Neural crest cell (in vitro differentiated cells): ENCODE measurements at regions not wholly inside any gene's neighbourhood (a gene's known extent, or its start where the extent isn't known, plus 50 kb on each side); places are given as distances from the start of the nearest gene placed in this dataset.

Source experiments
- DNase-seq: peaks from one replicate; pipeline ENCODE4 v3.0.0; 2021; ENCODE audit warnings: low read depth, mixed read lengths, low spot score
- H3K27ac Mint-ChIP-seq: one replicate; pipeline ENCODE4 v1.8.0; 2021; ENCODE audit warnings: mild to moderate bottlenecking, mixed read lengths; ENCODE audit not compliant: unreplicated experiment
- H3K27me3 Mint-ChIP-seq: 2 replicates; pipeline ENCODE4 v1.8.0; 2021; ENCODE audit warnings: low read depth, mild to moderate bottlenecking, mixed read lengths
- H3K36me3 Mint-ChIP-seq: 2 replicates; pipeline ENCODE4 v1.8.0; 2021; ENCODE audit warnings: low read depth, mild to moderate bottlenecking, mixed read lengths
- H3K4me1 Mint-ChIP-seq: 2 replicates; pipeline ENCODE4 v1.8.0; 2021; ENCODE audit warnings: mixed read lengths
- H3K4me3 Mint-ChIP-seq: one replicate; pipeline ENCODE4 v1.8.0; 2021; ENCODE audit warnings: mild to moderate bottlenecking, mixed read lengths
- H3K9me3 Mint-ChIP-seq: 2 replicates; pipeline ENCODE4 v1.8.0; 2021; ENCODE audit warnings: mixed read lengths
- TF ChIP-seq, protein P1 (sequence below): fragments of 200-600 bp; sonication (generic); conservative IDR thresholded peaks from 2 replicates; pipeline ENCODE4 v1.5.0; 2021; ENCODE audit warnings: antibody characterized with exemption, mild to moderate bottlenecking

DNA sequence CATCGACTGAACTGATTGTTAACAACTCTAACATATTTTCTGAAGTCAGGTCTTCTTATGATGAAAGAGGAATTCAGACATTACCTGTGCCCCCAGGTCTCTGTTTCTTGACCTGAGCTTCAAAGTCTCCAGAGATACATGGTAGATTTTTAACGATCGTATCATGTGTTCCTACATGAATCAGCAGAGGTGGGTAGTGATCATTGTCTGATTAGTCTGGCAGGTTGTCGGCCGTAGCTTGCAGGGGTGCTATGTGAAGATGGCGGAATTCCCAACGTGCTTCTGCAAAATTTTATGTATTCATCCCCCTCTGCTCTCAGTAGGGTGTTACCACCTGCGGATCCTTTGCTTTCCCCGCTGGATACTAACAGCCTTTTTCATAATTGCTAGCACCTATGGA, 581.9 kb downstream of the GATA3 start:
- Mint-ChIP-seq H3K27ac (no peak overlapping the region), H3K9me3 (no peaks in the 10 kb centered on the region), H3K27me3 (no peaks in the 10 kb centered on the region), H3K36me3 (no peaks in the 10 kb centered on the region), H3K4me1 (no peaks in the 10 kb centered on the region), H3K4me3 (no peak overlapping the region)
- TF ChIP-seq, protein P1, sequence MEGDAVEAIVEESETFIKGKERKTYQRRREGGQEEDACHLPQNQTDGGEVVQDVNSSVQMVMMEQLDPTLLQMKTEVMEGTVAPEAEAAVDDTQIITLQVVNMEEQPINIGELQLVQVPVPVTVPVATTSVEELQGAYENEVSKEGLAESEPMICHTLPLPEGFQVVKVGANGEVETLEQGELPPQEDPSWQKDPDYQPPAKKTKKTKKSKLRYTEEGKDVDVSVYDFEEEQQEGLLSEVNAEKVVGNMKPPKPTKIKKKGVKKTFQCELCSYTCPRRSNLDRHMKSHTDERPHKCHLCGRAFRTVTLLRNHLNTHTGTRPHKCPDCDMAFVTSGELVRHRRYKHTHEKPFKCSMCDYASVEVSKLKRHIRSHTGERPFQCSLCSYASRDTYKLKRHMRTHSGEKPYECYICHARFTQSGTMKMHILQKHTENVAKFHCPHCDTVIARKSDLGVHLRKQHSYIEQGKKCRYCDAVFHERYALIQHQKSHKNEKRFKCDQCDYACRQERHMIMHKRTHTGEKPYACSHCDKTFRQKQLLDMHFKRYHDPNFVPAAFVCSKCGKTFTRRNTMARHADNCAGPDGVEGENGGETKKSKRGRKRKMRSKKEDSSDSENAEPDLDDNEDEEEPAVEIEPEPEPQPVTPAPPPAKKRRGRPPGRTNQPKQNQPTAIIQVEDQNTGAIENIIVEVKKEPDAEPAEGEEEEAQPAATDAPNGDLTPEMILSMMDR = no peak
- DNase-seq = no peak

DNA sequence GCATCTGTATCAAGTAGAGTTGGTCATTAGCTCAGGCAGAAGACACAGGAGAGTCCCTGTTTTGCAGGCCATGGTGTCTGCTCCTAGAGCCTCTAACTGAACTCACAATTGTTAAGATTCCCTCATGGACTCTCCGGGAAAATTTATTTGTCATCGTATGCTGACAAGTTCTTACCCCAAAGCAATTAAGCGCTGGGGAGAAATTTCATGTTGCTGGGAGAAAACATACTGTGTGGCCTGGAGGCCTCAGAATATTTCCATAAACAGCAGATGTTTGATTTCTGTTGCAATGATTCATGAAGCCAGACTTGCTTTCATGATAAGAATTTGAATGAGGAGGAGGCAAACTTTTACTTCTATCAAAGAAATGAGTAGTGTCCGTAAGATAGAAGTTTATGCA, 583.2 kb downstream of the GATA3 start:
- TF ChIP-seq, protein P1 = no peak
- Mint-ChIP-seq H3K4me1 (no peaks in the 10 kb centered on the region), H3K27me3 (no peaks in the 10 kb centered on the region), H3K36me3 (peaks cover 3% of the 10 kb centered on the region), H3K27ac (no peak overlapping the region), H3K4me3 (no peak overlapping the region), H3K9me3 (peaks cover 3% of the 10 kb centered on the region)
- DNase-seq = no peak

DNA sequence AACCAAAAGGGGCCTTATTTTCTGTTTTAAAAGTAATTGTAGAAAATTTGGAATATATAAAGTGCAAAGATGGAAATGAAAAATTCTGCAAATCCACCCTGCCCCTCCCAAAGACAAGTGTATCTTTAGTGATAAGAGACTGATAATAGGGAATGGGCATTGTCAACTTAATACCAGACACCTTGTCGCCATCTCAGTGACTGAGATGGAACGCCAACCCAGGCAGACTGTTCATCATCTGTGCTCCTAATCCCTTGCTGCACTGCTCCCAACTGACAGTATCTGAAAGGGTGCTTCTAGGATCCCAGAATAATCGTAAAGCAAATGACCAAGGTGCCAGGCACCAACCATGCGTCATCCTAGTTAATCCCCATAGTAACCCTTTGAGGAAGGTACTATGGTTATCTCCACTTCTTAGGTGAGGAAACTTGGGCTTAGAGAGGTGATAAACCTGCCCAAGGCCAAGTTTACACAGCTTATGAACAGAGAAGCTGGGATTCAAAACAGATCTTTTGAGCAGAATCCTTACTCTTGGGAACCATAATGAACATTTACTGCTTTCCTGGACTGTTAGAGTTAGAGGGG, 583.7 kb downstream of the GATA3 start:
- Mint-ChIP-seq H3K27me3 (no peaks in the 10 kb centered on the region), H3K27ac (no peak overlapping the region), H3K36me3 (peaks cover 3% of the 10 kb centered on the region), H3K4me1 (no peaks in the 10 kb centered on the region), H3K4me3 (no peak overlapping the region), H3K9me3 (peaks cover 3% of the 10 kb centered on the region)
- TF ChIP-seq, protein P1 = no peak
- DNase-seq = no peak

DNA sequence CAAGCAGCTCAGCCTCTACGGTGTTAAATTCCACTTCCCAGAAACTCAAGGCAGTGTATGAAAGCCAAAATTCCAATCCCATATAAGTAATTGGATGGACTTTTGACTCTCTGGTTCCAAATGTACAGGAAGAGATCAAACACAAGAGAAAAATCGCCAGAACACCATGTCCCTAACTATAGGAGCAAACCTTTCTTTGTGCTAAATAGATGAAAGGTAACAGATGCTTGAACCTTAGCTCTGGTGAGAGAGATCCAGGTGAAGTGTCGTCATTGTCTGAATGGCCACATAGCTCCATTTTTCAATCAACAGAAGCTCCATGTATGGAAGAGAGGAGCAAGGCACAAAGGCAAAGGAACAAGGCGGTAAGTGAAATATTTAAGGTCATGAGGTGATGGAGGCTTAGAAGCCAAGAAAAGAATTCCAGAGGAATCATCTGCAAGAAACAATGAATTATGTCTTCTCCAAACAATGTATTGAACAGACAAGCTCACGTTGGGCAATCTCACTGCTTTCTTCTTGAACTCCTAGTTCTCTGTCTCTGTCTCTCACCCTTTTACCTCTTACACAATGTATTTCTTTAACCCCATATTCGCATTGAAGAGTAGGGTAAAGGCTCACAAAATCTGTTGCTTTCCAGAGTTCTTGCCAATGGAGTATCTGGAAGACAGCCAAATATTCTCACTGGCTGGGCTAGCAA, 585.1 kb downstream of the GATA3 start:
- DNase-seq = no peak

DNA sequence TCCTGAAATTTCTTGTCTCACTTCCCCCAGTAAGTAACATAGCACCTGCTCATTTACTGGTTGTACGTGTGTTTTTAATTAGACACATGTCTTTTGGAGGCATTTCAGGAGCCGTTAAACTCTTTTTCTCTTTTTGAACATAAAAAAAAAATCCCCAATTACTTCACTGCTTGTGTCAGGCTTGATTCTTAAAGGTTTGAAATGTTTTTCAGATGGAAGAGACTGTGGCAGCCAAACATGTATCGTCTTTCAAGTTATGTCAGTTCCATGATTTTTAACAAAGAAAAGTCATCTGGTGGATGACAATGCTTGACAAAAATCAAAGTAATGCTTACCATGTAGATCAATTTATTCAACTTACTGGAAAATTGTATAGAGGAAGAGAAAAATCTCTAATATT, 585.8 kb downstream of the GATA3 start:
- no peaks in the 10 kb centered on the region for H3K4me1 Mint-ChIP-seq
- no peak for DNase-seq
- H3K27ac Mint-ChIP-seq = no peak overlapping the region
- peaks cover 3% of the 10 kb centered on the region for H3K9me3 Mint-ChIP-seq
- TF ChIP-seq, protein P1 = no peak
- H3K36me3 Mint-ChIP-seq = peaks cover 3% of the 10 kb centered on the region
- H3K27me3 Mint-ChIP-seq = no peaks in the 10 kb centered on the region
- no peak overlapping the region for H3K4me3 Mint-ChIP-seq

More for the DNA sequence above, 585.1 kb downstream of the GATA3 start:
- Mint-ChIP-seq H3K4me1 (no peaks in the 10 kb centered on the region), H3K36me3 (peaks cover 3% of the 10 kb centered on the region), H3K9me3 (peaks cover 3% of the 10 kb centered on the region), H3K27ac (no peak overlapping the region), H3K27me3 (no peaks in the 10 kb centered on the region), H3K4me3 (no peak overlapping the region)
- TF ChIP-seq, protein P1 = no peak
